OCI-LY1 (cell line): ENCODE measurements at regions not wholly inside any gene's neighbourhood (a gene's known extent, or its start where the extent isn't known, plus 50 kb on each side); places are given as distances from the start of the nearest gene placed in this dataset.

ENCODE experiments used
- CTCF ChIP-seq: fragments of 200-600 bp; sonication (generic), shearing (Covaris generic); IDR thresholded peaks from 2 replicates; pipeline ENCODE4 v1.5.1; 2017; ENCODE audit warnings: mild to moderate bottlenecking, antibody characterized with exemption, low read length, moderate library complexity, mixed read lengths
- EZH2 ChIP-seq: fragments of 200-600 bp; sonication (generic), shearing (Covaris generic); IDR thresholded peaks from 2 replicates; pipeline ENCODE4 v1.8.0; 2017; ENCODE audit warnings: borderline replicate concordance, mixed run types, mild to moderate bottlenecking, antibody characterized with exemption, low read length, moderate library complexity, mixed read lengths

GRCh38 chr4:55249476-55249875 lies 96.6 kb upstream of the SRD5A3 start:
- TF ChIP-seq CTCF: no peak
- no peak for TF ChIP-seq EZH2
